IMR-90 (cell line): ENCODE measurements at regions not wholly inside any gene's neighbourhood (a gene's known extent, or its start where the extent isn't known, plus 50 kb on each side); places are given as distances from the start of the nearest gene placed in this dataset.

Source experiments
- ATAC-seq: fragments of 200-7000 bp; cut with Tn5 transposase; 2 replicates; pipeline ENCODE4 v1.9.1; 2020; ENCODE audit warnings: low read depth, mild to moderate bottlenecking, moderate library complexity
- BruUV-seq: library from RNA; stranded (reverse); fragments of 400-500 nt; replicated peaks from 2 replicates; lab custom pipeline; 2021; lab: Mats Ljungman, UMichigan
- CTCF ChIA-PET: fragments of 300-600 bp; formaldehyde crosslinking; extraction: SDS; loops from one replicate; lab custom pipeline; 2021; ENCODE audit warnings: antibody characterized with exemption; lab: Yijun Ruan, JAX
- POLR2A ChIA-PET: fragments of 300-600 bp; sonication (Branson Sonifier 250); formaldehyde crosslinking; loops from one replicate; lab custom pipeline; 2022; ENCODE audit warnings: antibody characterized with exemption; ENCODE audit not compliant: unreplicated experiment; lab: Charles Lee
- DNase-seq: peaks from one replicate; pipeline ENCODE4 v3.0.0; 2013
- H2AFZ ChIP-seq: replicated peaks from 2 replicates; pipeline ENCODE3; 2013; ENCODE audit warnings: low read length, mild to moderate bottlenecking; ENCODE audit not compliant: poor library complexity
- H2AK5ac ChIP-seq: 2 replicates; pipeline ENCODE4 v1.6.1; 2013; ENCODE audit warnings: low read depth, low read length, inconsistent platforms
- H2AK9ac ChIP-seq: replicated peaks from 2 replicates; pipeline ENCODE3; 2013; ENCODE audit warnings: mild to moderate bottlenecking, low read depth, low read length, moderate library complexity; ENCODE audit not compliant: poor library complexity
- H2BK120ac ChIP-seq: 2 replicates; pipeline ENCODE4 v1.6.1; 2013; ENCODE audit warnings: low read depth, low read length, inconsistent platforms
- H2BK15ac ChIP-seq: 3 replicates; pipeline ENCODE4 v1.6.1; 2013; ENCODE audit warnings: low read depth, low read length, inconsistent platforms
- H2BK20ac ChIP-seq: 2 replicates; pipeline ENCODE4 v1.6.1; 2013; ENCODE audit warnings: low read depth, mild to moderate bottlenecking, inconsistent platforms, low read length, moderate library complexity
- H2BK5ac ChIP-seq: 2 replicates; pipeline ENCODE4 v1.6.1; 2013; ENCODE audit warnings: mild to moderate bottlenecking, low read depth, low read length, inconsistent platforms; ENCODE audit not compliant: poor library complexity, severe bottlenecking
- H3K14ac ChIP-seq: replicated peaks from 2 replicates; pipeline ENCODE4 v1.6.1; 2013; ENCODE audit warnings: low read depth, low read length, inconsistent platforms
- H3K18ac ChIP-seq: 2 replicates; pipeline ENCODE4 v1.6.1; 2013; ENCODE audit warnings: low read depth, low read length, control low read depth
- H3K23ac ChIP-seq: 2 replicates; pipeline ENCODE4 v1.6.1; 2013; ENCODE audit warnings: low read depth, low read length, inconsistent platforms
- H3K27ac ChIP-seq: 2 replicates; pipeline ENCODE4 v1.5.1; 2013; ENCODE audit warnings: mild to moderate bottlenecking, control low read depth, low read length; ENCODE audit not compliant: insufficient read depth
- H3K27me3 ChIP-seq: 2 replicates; pipeline ENCODE4 v1.6.1; 2013; ENCODE audit warnings: low read length; ENCODE audit not compliant: control insufficient read depth, insufficient read depth
- H3K36me3 ChIP-seq: 2 replicates; pipeline ENCODE4 v1.6.1; 2013; ENCODE audit warnings: low read length, mixed read lengths; ENCODE audit not compliant: control insufficient read depth, insufficient read depth
- H3K4ac ChIP-seq: 2 replicates; pipeline ENCODE4 v1.6.1; 2013; ENCODE audit warnings: low read depth, low read length, inconsistent platforms
- H3K4me1 ChIP-seq: 2 replicates; pipeline ENCODE4 v1.6.1; 2013; ENCODE audit warnings: low read length, mixed read lengths; ENCODE audit not compliant: control insufficient read depth, insufficient read depth
- H3K4me2 ChIP-seq: 2 replicates; pipeline ENCODE4 v1.6.1; 2013; ENCODE audit warnings: low read depth, mild to moderate bottlenecking, control low read depth, low read length, moderate library complexity
- H3K4me3 ChIP-seq: 2 replicates; pipeline ENCODE4 v1.5.1; 2013; ENCODE audit warnings: low read depth, mild to moderate bottlenecking, control low read depth, low read length, moderate library complexity; ENCODE audit not compliant: insufficient read depth
- H3K56ac ChIP-seq: 2 replicates; pipeline ENCODE4 v1.6.1; 2013; ENCODE audit warnings: low read length, inconsistent platforms; ENCODE audit not compliant: insufficient read depth; ENCODE audit errors: extremely low read depth
- H3K79me1 ChIP-seq, 2 experiments: 2 replicates each; pipeline ENCODE4 v1.6.1; 2013; ENCODE audit warnings: low read length in 2 of 2, inconsistent platforms in 1 of 2, low read depth in 1 of 2
- H3K9ac ChIP-seq: 2 replicates; pipeline ENCODE4 v1.6.1; 2013; ENCODE audit warnings: low read depth, low read length, control low read depth
- H3K9me1 ChIP-seq: 2 replicates; pipeline ENCODE4 v1.6.1; 2013; ENCODE audit warnings: low read length, inconsistent platforms; ENCODE audit not compliant: insufficient read depth
- H3K9me3 ChIP-seq: 2 replicates; pipeline ENCODE4 v1.6.1; 2013; ENCODE audit warnings: low read length; ENCODE audit not compliant: control insufficient read depth, insufficient read depth
- H4K20me1 ChIP-seq: 2 replicates; pipeline ENCODE4 v1.6.1; 2013; ENCODE audit warnings: low read length, inconsistent platforms; ENCODE audit not compliant: insufficient read depth
- H4K5ac ChIP-seq: 2 replicates; pipeline ENCODE4 v1.6.1; 2013; ENCODE audit warnings: mild to moderate bottlenecking, low read depth, low read length, control low read depth
- H4K8ac ChIP-seq, 2 experiments: 2 replicates each; pipeline ENCODE4 v1.6.1; 2013; ENCODE audit warnings: low read depth in 2 of 2, low read length in 2 of 2, control low read depth in 1 of 2, inconsistent platforms in 1 of 2
- H4K91ac ChIP-seq: 2 replicates; pipeline ENCODE4 v1.6.1; 2013; ENCODE audit warnings: low read depth, low read length, inconsistent platforms; ENCODE audit not compliant: insufficient read depth
- CHD1 ChIP-seq: IDR thresholded peaks from 2 replicates; pipeline ENCODE4 v1.6.1; 2012; ENCODE audit warnings: low read depth, low read length, improper control_type of control experiment
- CTCF ChIP-seq: conservative IDR thresholded peaks from 2 replicates; pipeline ENCODE4 v1.5.1; 2012; ENCODE audit warnings: mild to moderate bottlenecking, low read depth, low read length, improper control_type of control experiment
- ELK1 ChIP-seq: fragments of 150-350 bp; IDR thresholded peaks from 2 replicates; pipeline ENCODE4 v1.6.1; 2016; ENCODE audit warnings: low read depth, mild to moderate bottlenecking, low read length, moderate library complexity, borderline replicate concordance
- FOS ChIP-seq: fragments of 150-350 bp; IDR thresholded peaks from 2 replicates; pipeline ENCODE4 v1.6.1; 2016; ENCODE audit warnings: low read depth, low read length
- MAFK ChIP-seq: IDR thresholded peaks from 2 replicates; pipeline ENCODE4 v1.6.1; 2012; ENCODE audit warnings: low read depth, low read length, improper control_type of control experiment
- WGBS, 2 experiments: methylation state at CpG; one replicate each; pipeline versions ENCODE4 v1.1.5 to v1.1.7; 2013; ENCODE audit warnings: missing lambda C conversion rate in 2 of 2; ENCODE audit not compliant: insufficient read length in 1 of 2; ENCODE audit errors: extremely low coverage in 2 of 2; 5-methylcytosine and 5-hydroxymethylcytosine counted together
- dilution Hi-C: fragments of 300-500 bp; cut with HindIII; formaldehyde crosslinking; loops from one replicate; pipeline ENCODE4 v1.14.3; 2018; ENCODE audit warnings: low sequenced_read_pairs; ENCODE audit not compliant: unreplicated experiment
- in situ Hi-C: fragments of 300-500 bp; cut with MboI; formaldehyde crosslinking; loops from 3 replicates; pipeline ENCODE4 v1.14.3; 2019; ENCODE audit warnings: low sequenced_read_pairs, inconsistent platforms, mixed read lengths
- intact Hi-C: fragments of 100-400 bp; cut with micrococcal nuclease; formaldehyde crosslinking; loops from 2 replicates; pipeline ENCODE4 v1.10.0; 2022

GRCh38 chr9:89734600-89735041 lies 129.8 kb downstream of the GADD45G start:
- ChIA-PET CTCF (interaction anchor here (1.2 kb wide), 1 partner anchor 12 kb away, joined by 4 read pairs; no protein-coding TSS in a partner anchor), POLR2A (no interaction called here)
- H2AK5ac ChIP-seq, result no peak overlapping the region
- H2BK20ac ChIP-seq, result no peak overlapping the region
- no peak overlapping the region for H4K5ac ChIP-seq
- H2AK9ac ChIP-seq, result no peak overlapping the region
- 33% methylated on average over 1 of the region's 10 CpGs; no CpG with 5 or more reads in 1 of the 2 experiments for WGBS, 2 experiments
- H3K4me1 ChIP-seq, result no peaks in the 10 kb centered on the region
- in situ Hi-C loops (no loop called here), dilution Hi-C loops (no loop called here), intact Hi-C loops (no loop called here)
- H3K9me1 ChIP-seq, result no peaks in the 10 kb centered on the region
- no TSS peak for BruUV-seq
- H3K56ac ChIP-seq, result no peak overlapping the region
- no peak overlapping the region for H4K8ac ChIP-seq
- DNase-seq (no peak), ATAC-seq (no peak)
- no peak overlapping the region for H3K9ac ChIP-seq
- H3K23ac ChIP-seq, result no peak overlapping the region
- H3K4me2 ChIP-seq, result no peak overlapping the region
- no peak overlapping the region for H2BK15ac ChIP-seq
- no peak overlapping the region for H2BK120ac ChIP-seq
- H3K79me1 ChIP-seq, result no peaks in the 10 kb centered on the region
- H4K91ac ChIP-seq, result no peak overlapping the region
- no peaks in the 10 kb centered on the region for H3K9me3 ChIP-seq
- H3K4me3 ChIP-seq, result no peak overlapping the region
- H2BK5ac ChIP-seq, result no peak overlapping the region
- H3K36me3 ChIP-seq, result no peaks in the 10 kb centered on the region
- H3K4ac ChIP-seq, result no peak overlapping the region
- no peak overlapping the region for H2AFZ ChIP-seq
- no peaks in the 10 kb centered on the region for H3K27me3 ChIP-seq
- no peak overlapping the region for H3K18ac ChIP-seq
- TF ChIP-seq CTCF, result no peak
- no peak for TF ChIP-seq MAFK
- TF ChIP-seq CHD1, result no peak
- no peak for TF ChIP-seq FOS
- TF ChIP-seq ELK1, result no peak
- no peaks in the 10 kb centered on the region for H4K20me1 ChIP-seq
- H3K27ac ChIP-seq, result no peak overlapping the region
- no peak overlapping the region for H3K14ac ChIP-seq
